ENCODE measurements at regions not wholly inside any gene's neighbourhood (a gene's known extent, or its start where the extent isn't known, plus 50 kb on each side); places are given as distances from the start of the nearest gene placed in this dataset.

DNA sequence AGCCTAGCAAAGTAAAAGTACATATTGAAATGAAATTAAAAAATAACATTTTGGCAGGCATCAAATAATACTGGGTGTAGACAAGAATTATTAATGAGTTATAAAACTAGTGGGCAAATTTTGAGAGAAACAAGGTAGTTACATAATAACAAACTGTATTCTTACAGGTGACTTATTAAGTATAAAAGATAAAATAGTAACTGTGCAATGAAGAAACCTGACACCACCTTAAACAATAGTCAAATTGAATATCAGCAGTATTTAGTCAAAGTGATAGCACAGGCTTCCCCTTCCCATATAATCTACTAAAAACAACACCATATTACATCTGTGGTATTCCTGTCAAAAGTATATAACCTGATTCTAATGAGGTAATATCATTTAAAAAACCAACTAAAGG, 1099.8 kb upstream of the CRIM1 start:
- TF ChIP-seq POLR2A (IDR thresholded peaks at IDR 0.05), result no peak
- TF ChIP-seq CTCF (IDR thresholded peaks at IDR 0.05), result no peak
- TF ChIP-seq EP300 (IDR thresholded peaks at IDR 0.05), result no peak

All from tibial nerve (tissue), 4 donors.